Sigmoid colon (tissue), 6 donors: ENCODE measurements at regions not wholly inside any gene's neighbourhood (a gene's known extent, or its start where the extent isn't known, plus 50 kb on each side); places are given as distances from the start of the nearest gene placed in this dataset.
A peak's percentile ranks its signal among the peaks of the same experiment; 100 is the strongest.

Experiments
- DNase-seq: peaks from one replicate; pipeline ENCODE4 v3.0.0-alpha.2; 2019
- H3K27ac ChIP-seq, 4 donors: fragments of 200-600 bp; sonication (generic); one replicate each; pipeline ENCODE4 v1.5.1; 2016 to 2019; ENCODE audit warnings: mild to moderate bottlenecking in 1 of 4
- H3K27me3 ChIP-seq, 3 donors: fragments of 200-600 bp; sonication (generic); one replicate each; pipeline ENCODE4 v1.5.1; 2019; ENCODE audit warnings: mild to moderate bottlenecking in 1 of 3
- H3K36me3 ChIP-seq, 4 donors: fragments of 200-600 bp; sonication (generic); one replicate each; pipeline ENCODE4 v1.5.1; 2016 to 2019
- H3K4me1 ChIP-seq, 4 donors: fragments of 200-600 bp; sonication (generic); one replicate each; pipeline ENCODE4 v1.5.1; 2017 to 2019
- H3K4me3 ChIP-seq, 4 donors: fragments of 200-600 bp; sonication (generic); one replicate each; pipeline ENCODE4 v1.5.1; 2017 to 2019; ENCODE audit warnings: mild to moderate bottlenecking in 2 of 4, moderate library complexity in 1 of 4
- H3K9me3 ChIP-seq, 4 donors: fragments of 200-600 bp in 3 of 4; sonication (generic) in 3 of 4; one replicate each; pipeline versions ENCODE4 v1.5.1 to v1.6.1; 2013 to 2019
- CTCF ChIP-seq, 4 experiments: fragments of 450-650 bp in 3 of 4; fragments of 200-600 bp in 1 of 4; IDR thresholded peaks; one replicate each; pipeline ENCODE4 v1.5.1; 2016 to 2019; ENCODE audit warnings: antibody characterized with exemption in 4 of 4, mild to moderate bottlenecking in 3 of 4, moderate library complexity in 2 of 4
- EP300 ChIP-seq, 4 donors: sonication (generic); formaldehyde crosslinking; IDR thresholded peaks; one replicate each; pipeline ENCODE4 v1.6.1; 2017; ENCODE audit warnings: antibody characterized with exemption in 4 of 4
- POLR2A ChIP-seq, 2 donors: fragments of 450-650 bp; IDR thresholded peaks; one replicate each; pipeline ENCODE4 v1.6.1; 2016; ENCODE audit warnings: antibody characterized with exemption in 2 of 2, mild to moderate bottlenecking in 2 of 2, moderate library complexity in 2 of 2
- POLR2AphosphoS5 ChIP-seq, 4 donors: sonication (generic); formaldehyde crosslinking; IDR thresholded peaks; one replicate each; pipeline ENCODE4 v1.6.1; 2017; ENCODE audit warnings: antibody characterized with exemption in 4 of 4
- whole genome bisulfite sequencing, 2 donors: extraction: QIAGEN DNeasy Blood & Tissue Kit; methylation state at CpG; one replicate each; pipeline ENCODE4 v1.1.7; 2013; 5-methylcytosine and 5-hydroxymethylcytosine counted together
- intact Hi-C: fragments of 100-400 bp; cut with DNase I; formaldehyde crosslinking; loops from one replicate; pipeline ENCODE4 v1.15.1; 2023
- donor health status: healthy with polysubstance abuse.
- donor health status: healthy.

GRCh38 chr6:128731249-128732165, 151.4 kb upstream of the LAMA2 start:
- H3K4me1 ChIP-seq = no peaks in the 10 kb centered on the region
- H3K36me3 ChIP-seq = no peaks in the 10 kb centered on the region
- H3K4me3 ChIP-seq = no peak overlapping the region
- H3K27me3 ChIP-seq = no peaks in the 10 kb centered on the region
- no peaks in the 10 kb centered on the region for H3K9me3 ChIP-seq
- 78 to 82% methylated on average over 2 of the region's 2 CpGs for WGBS, 2 donors
- TF ChIP-seq CTCF (IDR thresholded peaks at IDR 0.05) (peak in 1 of 4 experiments; percentile 42), EP300 (IDR thresholded peaks at IDR 0.05) (no peak)
- DNase-seq = no peak
- no peak overlapping the region for H3K27ac ChIP-seq
- intact Hi-C loops = loop anchor here (2.0 kb wide), 1 partner anchor 995 kb away; no protein-coding TSS in a partner anchor

GRCh38 chr6:128727500-128727899, 155.4 kb upstream of the LAMA2 start:
- 31 to 70% methylated on average over 2 of the region's 2 CpGs for WGBS, 2 donors
- no peaks in the 10 kb centered on the region for H3K9me3 ChIP-seq
- intact Hi-C loops = loop anchor here (10.0 kb wide), 1 partner anchor 647 kb away; no protein-coding TSS in a partner anchor

GRCh38 chr6:128725271-128726233, 157.4 kb upstream of the LAMA2 start:
- 31 to 33% methylated on average over 3 of the region's 3 CpGs for WGBS, 2 donors
- no peaks in the 10 kb centered on the region for H3K27me3 ChIP-seq
- H3K4me1 ChIP-seq = no peaks in the 10 kb centered on the region
- no peak overlapping the region for H3K4me3 ChIP-seq
- no peak for TF ChIP-seq EP300 (IDR thresholded peaks at IDR 0.05)
- TF ChIP-seq CTCF (IDR thresholded peaks at IDR 0.05) = peak in 3 of 4 experiments; percentile 6 to 45 (median 28)
- DNase-seq = no peak
- no peaks in the 10 kb centered on the region for H3K36me3 ChIP-seq
- intact Hi-C loops = loop anchor here (10.0 kb wide), 1 partner anchor 649 kb away; no protein-coding TSS in a partner anchor
- H3K9me3 ChIP-seq = no peaks in the 10 kb centered on the region
- H3K27ac ChIP-seq = no peak overlapping the region

More at GRCh38 chr6:128727500-128727899, 155.4 kb upstream of the LAMA2 start:
- no peak overlapping the region for H3K4me3 ChIP-seq
- no peaks in the 10 kb centered on the region for H3K4me1 ChIP-seq
- H3K27ac ChIP-seq = no peak overlapping the region
- no peaks in the 10 kb centered on the region for H3K27me3 ChIP-seq
- no peaks in the 10 kb centered on the region for H3K36me3 ChIP-seq
- no peak for TF ChIP-seq EP300 (IDR thresholded peaks at IDR 0.05)
- no peak for TF ChIP-seq POLR2AphosphoS5 (IDR thresholded peaks at IDR 0.05)
- no peak for TF ChIP-seq POLR2A (IDR thresholded peaks at IDR 0.05)
- no peak for DNase-seq

- 75 to 82% methylated on average over 5 of the region's 5 CpGs for WGBS, 2 donors
- H3K4me1 ChIP-seq = no peaks in the 10 kb centered on the region
- intact Hi-C loops = loop anchor here (10.0 kb wide), 1 partner anchor 650 kb away; no protein-coding TSS in a partner anchor
Observed at GRCh38 chr6:128724738-128725137, 158.2 kb upstream of the LAMA2 start.

More at GRCh38 chr6:128724738-128725137, 158.2 kb upstream of the LAMA2 start:
- Histone ChIP-seq H3K27ac (no peak overlapping the region), H3K4me3 (no peak overlapping the region), H3K9me3 (no peaks in the 10 kb centered on the region), H3K36me3 (no peaks in the 10 kb centered on the region), H3K27me3 (no peaks in the 10 kb centered on the region)
- DNase-seq = no peak
- TF ChIP-seq POLR2A (IDR thresholded peaks at IDR 0.05) (no peak), CTCF (IDR thresholded peaks at IDR 0.05) (no peak), EP300 (IDR thresholded peaks at IDR 0.05) (no peak), POLR2AphosphoS5 (IDR thresholded peaks at IDR 0.05) (no peak)
